H9 (cell line): ENCODE measurements at regions not wholly inside any gene's neighbourhood (a gene's known extent, or its start where the extent isn't known, plus 50 kb on each side); places are given as distances from the start of the nearest gene placed in this dataset.

ENCODE experiments used
- DNase-seq: peaks from one replicate; pipeline ENCODE4 v3.0.0-alpha.2; 2017
- H2AFZ ChIP-seq: one replicate; pipeline ENCODE4 v1.6.1; 2013; ENCODE audit warnings: mild to moderate bottlenecking, low read length, control low read depth, moderate library complexity
- H2AK5ac ChIP-seq: 2 replicates; pipeline ENCODE4 v1.6.1; 2013; ENCODE audit warnings: low read length, control low read depth, mixed read lengths; ENCODE audit not compliant: insufficient read length
- H2BK120ac ChIP-seq: one replicate; pipeline ENCODE4 v1.6.1; 2013; ENCODE audit warnings: low read depth, mild to moderate bottlenecking, low read length, control low read depth, inconsistent platforms; ENCODE audit not compliant: poor library complexity, severe bottlenecking
- H2BK12ac ChIP-seq: 2 replicates; pipeline ENCODE4 v1.6.1; 2013; ENCODE audit warnings: low read length, control low read depth, mixed read lengths, low read depth; ENCODE audit not compliant: insufficient read length
- H2BK15ac ChIP-seq: 2 replicates; pipeline ENCODE4 v1.6.1; 2013; ENCODE audit warnings: low read depth, low read length, control low read depth
- H2BK20ac ChIP-seq: one replicate; pipeline ENCODE4 v1.6.1; 2013; ENCODE audit warnings: low read depth, mild to moderate bottlenecking, low read length, control low read depth, inconsistent platforms; ENCODE audit not compliant: poor library complexity, severe bottlenecking
- H2BK5ac ChIP-seq: 2 replicates; pipeline ENCODE4 v1.6.1; 2013; ENCODE audit warnings: low read length, control low read depth, mixed read lengths; ENCODE audit not compliant: insufficient read length
- H3K14ac ChIP-seq: 2 replicates; pipeline ENCODE4 v1.6.1; 2013; ENCODE audit warnings: low read length, control low read depth; ENCODE audit not compliant: insufficient read depth
- H3K18ac ChIP-seq: 2 replicates; pipeline ENCODE4 v1.6.1; 2013; ENCODE audit warnings: low read depth, mild to moderate bottlenecking, mixed read lengths, low read length, control low read depth; ENCODE audit not compliant: insufficient read length
- H3K23ac ChIP-seq: 2 replicates; pipeline ENCODE4 v1.6.1; 2013; ENCODE audit warnings: low read length, control low read depth, mixed read lengths, low read depth; ENCODE audit not compliant: insufficient read length
- H3K23me2 ChIP-seq: 2 replicates; pipeline ENCODE4 v1.6.1; 2013; ENCODE audit warnings: low read depth, mild to moderate bottlenecking, mixed read lengths, low read length, control low read depth; ENCODE audit not compliant: insufficient read length, poor library complexity, severe bottlenecking
- H3K27ac ChIP-seq: 2 replicates; pipeline ENCODE4 v1.5.1; 2013; ENCODE audit warnings: low read length, control low read depth, mixed read lengths, low read depth; ENCODE audit not compliant: insufficient read length
- H3K27me3 ChIP-seq: 2 replicates; pipeline ENCODE4 v1.6.1; 2013; ENCODE audit warnings: low read length, control low read depth, inconsistent platforms; ENCODE audit not compliant: insufficient read depth
- H3K4ac ChIP-seq: 2 replicates; pipeline ENCODE4 v1.6.1; 2013; ENCODE audit warnings: low read depth, mild to moderate bottlenecking, control low read depth, inconsistent platforms, low read length, moderate library complexity
- H3K4me1 ChIP-seq: 2 replicates; pipeline ENCODE4 v1.6.1; 2013; ENCODE audit warnings: low read length, control low read depth, inconsistent platforms; ENCODE audit not compliant: insufficient read depth
- H3K4me2 ChIP-seq: 2 replicates; pipeline ENCODE4 v1.6.1; 2013; ENCODE audit warnings: low read length, control low read depth, mixed read lengths; ENCODE audit not compliant: insufficient read length, insufficient read depth
- H3K56ac ChIP-seq: 2 replicates; pipeline ENCODE4 v1.6.1; 2013; ENCODE audit warnings: low read depth, mild to moderate bottlenecking, mixed read lengths, low read length, control low read depth; ENCODE audit not compliant: insufficient read length
- H3K79me1 ChIP-seq: 2 replicates; pipeline ENCODE4 v1.6.1; 2013; ENCODE audit warnings: low read depth, mild to moderate bottlenecking, moderate library complexity, low read length, control low read depth, inconsistent platforms; ENCODE audit not compliant: insufficient read depth, poor library complexity, severe bottlenecking
- H3K79me2 ChIP-seq: 2 replicates; pipeline ENCODE4 v1.6.1; 2013; ENCODE audit warnings: low read length, control low read depth, inconsistent platforms; ENCODE audit not compliant: insufficient read depth
- H3K9ac ChIP-seq: 2 replicates; pipeline ENCODE4 v1.6.1; 2013; ENCODE audit warnings: low read length, control low read depth, mixed read lengths; ENCODE audit not compliant: insufficient read length; ENCODE audit errors: extremely low read depth
- H3K9me3 ChIP-seq: one replicate; pipeline ENCODE4 v1.6.1; 2013; ENCODE audit warnings: low read depth, low read length, inconsistent platforms; ENCODE audit not compliant: control insufficient read depth
- H3T11ph ChIP-seq: one replicate; pipeline ENCODE4 v1.6.1; 2013; ENCODE audit warnings: mild to moderate bottlenecking, low read length, control low read depth, inconsistent platforms
- H4K20me1 ChIP-seq: one replicate; pipeline ENCODE4 v1.6.1; 2013; ENCODE audit not compliant: control insufficient read depth, insufficient read length, insufficient read depth
- H4K5ac ChIP-seq: 2 replicates; pipeline ENCODE4 v1.6.1; 2013; ENCODE audit warnings: low read depth, mild to moderate bottlenecking, mixed read lengths, low read length, control low read depth; ENCODE audit not compliant: insufficient read length
- H4K8ac ChIP-seq: replicated peaks from 2 replicates; pipeline ENCODE4 v1.6.1; 2013; ENCODE audit warnings: low read length, control low read depth, mixed read lengths, low read depth; ENCODE audit not compliant: insufficient read length
- H4K91ac ChIP-seq: 2 replicates; pipeline ENCODE4 v1.6.1; 2013; ENCODE audit warnings: low read depth, mild to moderate bottlenecking, moderate library complexity, mixed read lengths, low read length, control low read depth; ENCODE audit not compliant: insufficient read length
- H3K27ac Mint-ChIP-seq, 3 experiments: 2 replicates in 2 of 3; 3 replicates in 1 of 3; pipeline ENCODE4 v1.8.0; 2020 to 2021; ENCODE audit warnings: mixed read lengths in 3 of 3, mild to moderate bottlenecking in 1 of 3, moderate library complexity in 1 of 3
- H3K27me3 Mint-ChIP-seq: 2 replicates; pipeline ENCODE4 v1.8.0; 2021; ENCODE audit warnings: low read depth, mild to moderate bottlenecking, moderate library complexity, mixed read lengths
- H3K36me3 Mint-ChIP-seq, 3 experiments: 2 replicates in 2 of 3; 3 replicates in 1 of 3; pipeline ENCODE4 v1.8.0; 2020 to 2021; ENCODE audit warnings: low read depth in 3 of 3, mixed read lengths in 3 of 3; ENCODE audit not compliant: insufficient read depth in 1 of 3
- H3K4me1 Mint-ChIP-seq, 2 experiments: 2 replicates each; pipeline ENCODE4 v1.8.0; 2020; ENCODE audit warnings: mixed read lengths in 2 of 2
- H3K4me3 Mint-ChIP-seq, 2 experiments: 2 replicates in 1 of 2; 3 replicates in 1 of 2; pipeline ENCODE4 v1.8.0; 2020 to 2021; ENCODE audit warnings: mild to moderate bottlenecking in 2 of 2, mixed read lengths in 2 of 2, moderate library complexity in 1 of 2
- H3K9me3 Mint-ChIP-seq, 2 experiments: 2 replicates in 1 of 2; 3 replicates in 1 of 2; pipeline ENCODE4 v1.8.0; 2020; ENCODE audit warnings: mild to moderate bottlenecking in 2 of 2, mixed read lengths in 2 of 2, moderate library complexity in 1 of 2
- CTCF ChIP-seq: fragments of 200-600 bp; sonication (generic); conservative IDR thresholded peaks from 3 replicates; pipeline ENCODE4 v1.8.0; 2021; ENCODE audit warnings: antibody characterized with exemption, mild to moderate bottlenecking
- WGBS: extraction: QIAGEN DNeasy Blood & Tissue Kit; methylation state at CpG from one replicate; pipeline ENCODE4 v1.1.7; 2013; ENCODE audit warnings: missing lambda C conversion rate, low lambda C conversion rate, mixed read lengths; ENCODE audit not compliant: insufficient read length; ENCODE audit errors: extremely low coverage; 5-methylcytosine and 5-hydroxymethylcytosine counted together

- TF ChIP-seq CTCF, result no peak
- H3K4me3 Mint-ChIP-seq, result no peak overlapping the region
These were observed 111.5 kb upstream of the LGALSL start for GRCh38 chr2:64342195-64343099.

More at GRCh38 chr2:64342195-64343099, 111.5 kb upstream of the LGALSL start:
- Histone ChIP-seq H3T11ph (no peak overlapping the region), H3K18ac (no peak overlapping the region), H2BK15ac (no peak overlapping the region), H2BK12ac (no peak overlapping the region), H3K27me3 (no peaks in the 10 kb centered on the region), H2AK5ac (no peak overlapping the region), H3K4me2 (no peak overlapping the region), H4K8ac (no peak overlapping the region), H2BK20ac (no peak overlapping the region), H3K4me1 (peaks cover 4% of the 10 kb centered on the region; the same call in 1 of the 2 replicates), H2AFZ (no peak overlapping the region), H3K9ac (no peak overlapping the region), H3K27ac (no peak overlapping the region), H3K23ac (no peak overlapping the region), H4K20me1 (no peaks in the 10 kb centered on the region), H4K91ac (no peak overlapping the region), H3K56ac (no peak overlapping the region), H3K14ac (no peak overlapping the region), H4K5ac (no peak overlapping the region), H3K4ac (no peak overlapping the region), H3K79me2 (no peaks in the 10 kb centered on the region), H3K79me1 (no peaks in the 10 kb centered on the region), H2BK120ac (no peak overlapping the region), H3K23me2 (no peaks in the 10 kb centered on the region), H3K9me3 (no peaks in the 10 kb centered on the region), H2BK5ac (no peak overlapping the region)
- Mint-ChIP-seq H3K36me3 (no peaks in the 10 kb centered on the region), H3K4me1 (peaks cover 8 to 17% of the 10 kb centered on the region in 2 experiments), H3K27ac (no peak overlapping the region; a peak in 1 of 7 replicates), H3K27me3 (no peaks in the 10 kb centered on the region), H3K9me3 (no peaks in the 10 kb centered on the region)
- WGBS, result no CpG with 5 or more reads among the region's 6 CpGs
- no peak for DNase-seq
